H1 (cell line): ENCODE measurements at regions not wholly inside any gene's neighbourhood (a gene's known extent, or its start where the extent isn't known, plus 50 kb on each side); places are given as distances from the start of the nearest gene placed in this dataset.

Experiments
- CTCF ChIA-PET: fragments of 300-600 bp; sonication (Branson Sonifier 250); formaldehyde crosslinking; loops from one replicate; lab custom pipeline; 2021; ENCODE audit not compliant: partially characterized antibody; lab: Charles Lee
- POLR2A ChIA-PET: fragments of 300-600 bp; sonication (Branson Sonifier 250); formaldehyde crosslinking; loops from one replicate; lab custom pipeline; 2021; ENCODE audit warnings: inconsistent platforms; ENCODE audit not compliant: partially characterized antibody; lab: Charles Lee
- DNase-seq, 2 experiments: peaks; one replicate each; pipeline versions ENCODE4 v3.0.0 to v3.0.0-alpha.2; 2010 to 2022; ENCODE audit warnings: low spot score in 2 of 2, low read depth in 1 of 2, mixed read lengths in 1 of 2
- FAIRE-seq: peaks from 2 replicates; lab custom pipeline; 2011; peaks lifted over from hg19 to GRCh38; lab: Jason Lieb, UNC
- H2AFZ ChIP-seq: 2 replicates; pipeline ENCODE4 v1.8.1; 2012; ENCODE audit warnings: low read length, inconsistent platforms
- H2AK5ac ChIP-seq: 2 replicates; pipeline ENCODE4 v1.6.1; 2013; ENCODE audit warnings: low read depth, low read length
- H2BK120ac ChIP-seq: replicated peaks from 2 replicates; pipeline ENCODE3; 2013; ENCODE audit warnings: low read depth, low read length, inconsistent platforms
- H2BK12ac ChIP-seq: 2 replicates; pipeline ENCODE4 v1.6.1; 2013; ENCODE audit warnings: low read depth, low read length
- H2BK15ac ChIP-seq: 2 replicates; pipeline ENCODE4 v1.6.1; 2013; ENCODE audit warnings: low read length
- H2BK20ac ChIP-seq: 2 replicates; pipeline ENCODE4 v1.6.1; 2013; ENCODE audit warnings: low read length
- H2BK5ac ChIP-seq: 2 replicates; pipeline ENCODE4 v1.6.1; 2013; ENCODE audit warnings: low read depth, low read length
- H3K14ac ChIP-seq: 2 replicates; pipeline ENCODE4 v1.6.1; 2013; ENCODE audit warnings: inconsistent platforms; ENCODE audit not compliant: insufficient read length
- H3K18ac ChIP-seq: 2 replicates; pipeline ENCODE4 v1.6.1; 2013; ENCODE audit warnings: low read length; ENCODE audit errors: extremely low read depth
- H3K23ac ChIP-seq: 2 replicates; pipeline ENCODE4 v1.6.1; 2013; ENCODE audit warnings: inconsistent platforms; ENCODE audit not compliant: insufficient read length
- H3K23me2 ChIP-seq: 2 replicates; pipeline ENCODE4 v1.6.1; 2013; ENCODE audit warnings: low read depth, low read length
- H3K27ac ChIP-seq: 2 replicates; pipeline ENCODE4 v1.6.1; 2011; ENCODE audit warnings: low read depth, low read length, inconsistent platforms
- H3K27me3 ChIP-seq, 4 experiments: replicated peaks in 1 of 4; 1 replicate in 1 of 4; 2 replicates in 3 of 4; pipeline versions ENCODE4 v1.6.1 to v1.8.1; 2011 to 2013; ENCODE audit warnings: low read length in 3 of 4, mild to moderate bottlenecking in 3 of 4, inconsistent platforms in 2 of 4, mixed read lengths in 2 of 4, moderate library complexity in 1 of 4; ENCODE audit not compliant: control insufficient read depth in 3 of 4, insufficient read depth in 3 of 4; ENCODE audit errors: extremely low read depth in 1 of 4
- H3K36me3 ChIP-seq, 4 experiments: 2 replicates each; pipeline versions ENCODE4 v1.6.1 to v1.8.1; 2011 to 2013; ENCODE audit warnings: mild to moderate bottlenecking in 4 of 4, low read length in 3 of 4, moderate library complexity in 2 of 4, control low read depth in 1 of 4, inconsistent platforms in 1 of 4; ENCODE audit not compliant: insufficient read depth in 4 of 4, control insufficient read depth in 2 of 4
- H3K4ac ChIP-seq: replicated peaks from 2 replicates; pipeline ENCODE3; 2013; ENCODE audit warnings: low read length, low read depth, mixed read lengths, inconsistent platforms; ENCODE audit not compliant: insufficient read length
- H3K4me1 ChIP-seq, 4 experiments: replicated peaks in 1 of 4; 1 replicate in 1 of 4; 2 replicates in 3 of 4; pipeline versions ENCODE4 v1.6.1 to v1.8.1; 2011 to 2013; ENCODE audit warnings: low read length in 3 of 4, inconsistent platforms in 2 of 4, mixed read lengths in 1 of 4; ENCODE audit not compliant: insufficient read depth in 4 of 4, control insufficient read depth in 3 of 4
- H3K4me2 ChIP-seq, 2 experiments: 2 replicates each; pipeline versions ENCODE4 v1.6.1 to v1.8.1; 2011 to 2013; ENCODE audit warnings: low read depth in 2 of 2, low read length in 2 of 2, control low read depth in 1 of 2, inconsistent platforms in 1 of 2, mild to moderate bottlenecking in 1 of 2; ENCODE audit not compliant: insufficient read depth in 1 of 2
- H3K4me3 ChIP-seq, 4 experiments: fragments of 200-600, 300-600 bp in 1 of 4; sonication (generic), shearing (Covaris generic), sonication (Bioruptor Twin) in 1 of 4; 2 replicates each; pipeline versions ENCODE4 v1.5.1 to v1.8.1; 2011 to 2016; ENCODE audit warnings: low read length in 4 of 4, low read depth in 3 of 4, control low read depth in 2 of 4, inconsistent platforms in 2 of 4, mild to moderate bottlenecking in 2 of 4, mixed read lengths in 1 of 4, moderate library complexity in 1 of 4; ENCODE audit not compliant: insufficient read depth in 2 of 4; ENCODE audit errors: extremely low read depth in 1 of 4
- H3K56ac ChIP-seq: replicated peaks from 2 replicates; pipeline ENCODE3; 2013; ENCODE audit warnings: low read depth, mild to moderate bottlenecking, mixed read lengths, low read length, inconsistent platforms; ENCODE audit not compliant: insufficient read length
- H3K79me1 ChIP-seq: 2 replicates; pipeline ENCODE4 v1.6.1; 2013; ENCODE audit warnings: low read depth, low read length, control low read depth
- H3K79me2 ChIP-seq, 2 experiments: 2 replicates each; pipeline versions ENCODE4 v1.6.1 to v1.8.1; 2012 to 2013; ENCODE audit warnings: low read length in 2 of 2, mild to moderate bottlenecking in 2 of 2, inconsistent platforms in 1 of 2; ENCODE audit not compliant: insufficient read depth in 2 of 2, control insufficient read depth in 1 of 2
- H3K9ac ChIP-seq, 4 experiments: replicated peaks in 1 of 4; 1 replicate in 1 of 4; 2 replicates in 3 of 4; pipeline versions ENCODE4 v1.6.1 to v1.8.1; 2011 to 2013; ENCODE audit warnings: low read depth in 3 of 4, low read length in 3 of 4, control low read depth in 2 of 4, mild to moderate bottlenecking in 2 of 4, moderate library complexity in 2 of 4, inconsistent platforms in 1 of 4; ENCODE audit errors: extremely low read depth in 1 of 4
- H3K9me3 ChIP-seq, 2 experiments: 2 replicates each; pipeline versions ENCODE4 v1.6.1 to v1.8.1; 2012 to 2013; ENCODE audit warnings: mild to moderate bottlenecking in 2 of 2, moderate library complexity in 2 of 2, control low read depth in 1 of 2, inconsistent platforms in 1 of 2, low read depth in 1 of 2, low read length in 1 of 2, mixed read lengths in 1 of 2; ENCODE audit not compliant: insufficient read depth in 2 of 2
- H4K20me1 ChIP-seq, 2 experiments: replicated peaks in 1 of 2; 2 replicates each; pipeline versions ENCODE3 to v1.8.1; 2011 to 2013; ENCODE audit warnings: inconsistent platforms in 2 of 2, low read length in 2 of 2, mild to moderate bottlenecking in 1 of 2; ENCODE audit not compliant: insufficient read depth in 2 of 2, control insufficient read depth in 1 of 2
- H4K5ac ChIP-seq: 2 replicates; pipeline ENCODE4 v1.6.1; 2013; ENCODE audit warnings: low read length, low read depth, mixed read lengths, inconsistent platforms; ENCODE audit not compliant: insufficient read length
- H4K8ac ChIP-seq: 2 replicates; pipeline ENCODE4 v1.8.0; 2013; ENCODE audit warnings: mild to moderate bottlenecking, moderate library complexity, low read length, inconsistent platforms; ENCODE audit not compliant: insufficient read depth; ENCODE audit errors: extremely low read depth
- H4K91ac ChIP-seq: replicated peaks from 2 replicates; pipeline ENCODE3; 2013; ENCODE audit warnings: low read length, mixed read lengths, inconsistent platforms; ENCODE audit not compliant: insufficient read length
- CHD2 ChIP-seq: IDR thresholded peaks from 2 replicates; pipeline ENCODE4 v1.6.1; 2012; ENCODE audit warnings: low read length, improper control_type of control experiment
- EP300 ChIP-seq, 2 experiments: IDR thresholded peaks; 1 replicate in 1 of 2; 2 replicates in 1 of 2; pipeline ENCODE4 v1.6.1; 2011 to 2012; ENCODE audit warnings: low read depth in 2 of 2, low read length in 2 of 2, mild to moderate bottlenecking in 2 of 2, borderline replicate concordance in 1 of 2, inconsistent platforms in 1 of 2, moderate library complexity in 1 of 2
- JUND ChIP-seq: IDR thresholded peaks from 2 replicates; pipeline ENCODE4 v1.6.1; 2011; ENCODE audit warnings: mild to moderate bottlenecking, improper control_type of control experiment, low read length
- SIN3A ChIP-seq, 2 experiments: IDR thresholded peaks in 1 of 2; conservative IDR thresholded peaks in 1 of 2; 2 replicates each; pipeline ENCODE4 v1.6.1; 2011 to 2012; ENCODE audit warnings: low read length in 2 of 2, improper control_type of control experiment in 1 of 2, low read depth in 1 of 2, mild to moderate bottlenecking in 1 of 2
- TCF12 ChIP-seq: IDR thresholded peaks from 2 replicates; pipeline ENCODE4 v1.6.1; 2011; ENCODE audit warnings: low read depth, mild to moderate bottlenecking, low read length
- WGBS, 2 experiments: shearing (Covaris generic) in 1 of 2; methylation state at CpG; one replicate each; pipeline versions ENCODE4 v1.1.6 to v1.1.7; 2013 to 2015; ENCODE audit warnings: low lambda C conversion rate in 2 of 2, mixed read lengths in 2 of 2, inconsistent platforms in 1 of 2, low coverage in 1 of 2, missing lambda C conversion rate in 1 of 2; ENCODE audit not compliant: insufficient replicate concordance in 2 of 2, insufficient coverage in 1 of 2, insufficient read length in 1 of 2; ENCODE audit errors: extremely low coverage in 1 of 2, missing lambda C conversion rate in 1 of 2; 5-methylcytosine and 5-hydroxymethylcytosine counted together
- TF ChIP-seq, protein P1 (sequence below): IDR thresholded peaks from 2 replicates; pipeline ENCODE4 v1.6.1; 2012; ENCODE audit warnings: inconsistent platforms

DNA sequence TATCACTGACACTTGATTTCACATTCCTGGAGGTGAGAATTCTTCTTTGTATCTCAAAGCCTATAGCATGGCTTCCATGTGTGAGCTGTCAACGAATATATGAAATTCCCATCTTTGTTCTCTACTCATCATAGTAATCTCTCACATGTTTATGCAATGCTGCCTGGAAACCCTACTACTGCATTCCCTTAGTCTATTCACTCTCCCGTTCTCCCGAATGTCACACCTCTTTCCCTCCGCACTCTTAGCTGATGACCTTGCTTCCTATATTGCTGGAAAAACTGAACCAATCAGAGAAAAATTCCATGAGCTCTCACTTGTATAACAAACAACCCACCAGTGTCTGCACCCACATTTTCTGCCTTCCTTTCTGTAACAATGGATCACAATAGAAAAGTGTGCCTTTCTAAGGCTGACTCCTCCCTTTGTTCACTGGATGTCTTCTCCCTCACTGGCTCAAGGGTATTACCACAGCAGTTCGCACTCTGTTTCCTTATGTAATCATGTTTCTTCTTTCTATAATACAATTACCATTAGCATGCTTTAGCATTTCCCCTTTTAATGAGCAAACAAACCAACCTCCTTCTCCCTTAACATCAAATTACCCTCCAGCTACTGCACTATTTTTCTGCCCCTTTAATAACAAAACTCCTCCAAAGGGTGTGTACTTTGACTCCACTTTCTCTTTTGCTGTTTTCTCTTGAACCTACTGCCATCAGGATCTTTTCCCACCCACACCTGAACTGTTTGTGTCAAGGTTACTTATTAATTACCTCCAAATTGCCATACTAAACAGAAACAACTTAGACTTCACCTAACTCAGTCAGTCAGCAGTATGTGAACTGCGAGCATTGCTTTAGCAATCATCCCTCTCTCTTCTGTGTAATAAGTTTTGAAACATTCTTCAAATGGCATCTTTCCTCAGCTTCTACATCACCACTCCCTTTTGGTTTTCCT is 63.9 kb upstream of the CCDC196 start:
- Histone ChIP-seq H2BK20ac (no peak overlapping the region), H4K8ac (no peak overlapping the region), H3K4me2 (no peak overlapping the region), H3K18ac (no peak overlapping the region), H3K27ac (no peak overlapping the region), H3K9ac (no peak overlapping the region), H4K20me1 (no peaks in the 10 kb centered on the region), H3K4me3 (no peak overlapping the region), H3K27me3 (no peaks in the 10 kb centered on the region), H3K79me2 (no peaks in the 10 kb centered on the region), H3K14ac (no peak overlapping the region), H3K4ac (no peak overlapping the region), H2BK15ac (no peak overlapping the region), H3K23me2 (no peaks in the 10 kb centered on the region), H4K91ac (no peak overlapping the region), H3K56ac (no peak overlapping the region), H3K36me3 (no peaks in the 10 kb centered on the region), H2BK120ac (no peak overlapping the region), H2BK5ac (no peak overlapping the region), H3K9me3 (no peaks in the 10 kb centered on the region), H3K23ac (no peak overlapping the region), H4K5ac (no peak overlapping the region), H2AK5ac (no peak overlapping the region), H2BK12ac (no peak overlapping the region), H3K4me1 (no peaks in the 10 kb centered on the region), H2AFZ (0 out of 2 replicates have a peak overlapping the region, but pooled peaks have one; percentile 38), H3K79me1 (no peaks in the 10 kb centered on the region)
- ChIA-PET CTCF (no interaction called here), POLR2A (no interaction called here)
- FAIRE-seq (no peak), DNase-seq (no peak)
- 87% methylated on average over 6 of the region's 6 CpGs; no CpG with 5 or more reads in 1 of the 2 experiments for WGBS, 2 experiments
- TF ChIP-seq TCF12 (no peak), CHD2 (no peak), SIN3A (conservative IDR thresholded peaks at IDR 0.05 in 1 of 2, IDR thresholded peaks at IDR 0.05 in 1 of 2; ENCODE audit: low read depth in 1 of 2, low read length in 2 of 2) (no peak), EP300 (IDR thresholded peaks at IDR 0.05; ENCODE audit: borderline replicate concordance in 1 of 2, low read depth in 2 of 2, low read length in 2 of 2) (no peak), JUND (no peak)
- TF ChIP-seq, protein P1, sequence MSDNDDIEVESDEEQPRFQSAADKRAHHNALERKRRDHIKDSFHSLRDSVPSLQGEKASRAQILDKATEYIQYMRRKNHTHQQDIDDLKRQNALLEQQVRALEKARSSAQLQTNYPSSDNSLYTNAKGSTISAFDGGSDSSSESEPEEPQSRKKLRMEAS: no peak
